ENCODE measurements at regions not wholly inside any gene's neighbourhood (a gene's known extent, or its start where the extent isn't known, plus 50 kb on each side); places are given as distances from the start of the nearest gene placed in this dataset.
"Not testable (repeated sequence)": the region's sequence is repeated elsewhere in the genome, so short reads cannot be mapped to it uniquely, and the experiment has no call there.

GRCh38 chr4:43659547-43659946, 767.0 kb downstream of the GRXCR1 start:
- not testable (repeated sequence) for ATAC-seq (ENCODE audit: low read depth in 2 of 2); H3K4me3 Mint-ChIP-seq; H3K27me3 Mint-ChIP-seq; H3K4me3 ChIP-seq (ENCODE audit: low read depth, low read length); H3K27ac ChIP-seq (ENCODE audit: insufficient read depth, low read length, poor library complexity, severe bottlenecking); H3K36me3 Mint-ChIP-seq; H3K4me1 Mint-ChIP-seq; H3K27me3 ChIP-seq (ENCODE audit: control insufficient read depth, insufficient read depth, low read length); H3K36me3 ChIP-seq (ENCODE audit: control insufficient read depth, insufficient read depth, low read length); H3K27ac Mint-ChIP-seq; DNase-seq; H3K4me1 ChIP-seq (ENCODE audit: control insufficient read depth, insufficient read depth, low read length, poor library complexity, severe bottlenecking); H3K9me3 ChIP-seq (ENCODE audit: control insufficient read depth in 2 of 2, low read length in 2 of 2)
- peaks cover 0 to 23% (median 6%) of the 10 kb centered on the region in 7 donors for H3K9me3 Mint-ChIP-seq

GRCh38 chr4:43672265-43672885, 776.2 kb downstream of the KCTD8 start:
- not testable (repeated sequence) for H3K9me3 ChIP-seq (ENCODE audit: control insufficient read depth in 2 of 2, low read length in 2 of 2); H3K4me3 ChIP-seq (ENCODE audit: low read depth, low read length); H3K36me3 Mint-ChIP-seq; H3K27me3 ChIP-seq (ENCODE audit: control insufficient read depth, insufficient read depth, low read length); H3K27ac ChIP-seq (ENCODE audit: insufficient read depth, low read length, poor library complexity, severe bottlenecking); H3K27ac Mint-ChIP-seq; ATAC-seq (ENCODE audit: low read depth in 2 of 2); H3K36me3 ChIP-seq (ENCODE audit: control insufficient read depth, insufficient read depth, low read length); H3K4me1 ChIP-seq (ENCODE audit: control insufficient read depth, insufficient read depth, low read length, poor library complexity, severe bottlenecking); H3K4me1 Mint-ChIP-seq; DNase-seq; H3K27me3 Mint-ChIP-seq
- peak overlapping the region in 1 of 4 donors; percentile 4 for H3K4me3 Mint-ChIP-seq
- H3K9me3 Mint-ChIP-seq, result peaks cover 3 to 13% (median 8%) of the 10 kb centered on the region in 7 donors

GRCh38 chr4:43680421-43680820, 768.2 kb downstream of the KCTD8 start:
- H3K4me3 ChIP-seq (ENCODE audit: low read depth, low read length), result no peak overlapping the region
- no peaks in the 10 kb centered on the region for H3K27me3 ChIP-seq (ENCODE audit: control insufficient read depth, insufficient read depth, low read length)
- DNase-seq (no peak), ATAC-seq (ENCODE audit: low read depth in 2 of 2) (no peak)
- no peaks in the 10 kb centered on the region for H3K4me1 Mint-ChIP-seq
- H3K9me3 ChIP-seq (ENCODE audit: control insufficient read depth in 2 of 2, low read length in 2 of 2), result no peaks in the 10 kb centered on the region
- peaks cover 6 to 13% (median 8%) of the 10 kb centered on the region in 7 donors for H3K9me3 Mint-ChIP-seq
- no peaks in the 10 kb centered on the region for H3K36me3 ChIP-seq (ENCODE audit: control insufficient read depth, insufficient read depth, low read length)
- no peaks in the 10 kb centered on the region for H3K36me3 Mint-ChIP-seq
- no peak overlapping the region for H3K27ac Mint-ChIP-seq
- no peak overlapping the region for H3K4me3 Mint-ChIP-seq
- no peaks in the 10 kb centered on the region for H3K27me3 Mint-ChIP-seq
- H3K27ac ChIP-seq (ENCODE audit: insufficient read depth, low read length, poor library complexity, severe bottlenecking), result no peak overlapping the region
- no peaks in the 10 kb centered on the region for H3K4me1 ChIP-seq (ENCODE audit: control insufficient read depth, insufficient read depth, low read length, poor library complexity, severe bottlenecking)

- Mint-ChIP-seq H3K27ac (peak overlapping the region in 1 of 3 donors; percentile 91), H3K4me3 (no peak overlapping the region), H3K4me1 (no peaks in the 10 kb centered on the region), H3K9me3 (peaks cover 0 to 10% (median 7%) of the 10 kb centered on the region in 7 donors), H3K36me3 (no peaks in the 10 kb centered on the region), H3K27me3 (no peaks in the 10 kb centered on the region)
- no peak overlapping the region for H3K4me3 ChIP-seq (ENCODE audit: low read depth, low read length)
- ATAC-seq (ENCODE audit: low read depth in 2 of 2) (no peak), DNase-seq (no peak)
- no peaks in the 10 kb centered on the region for H3K27me3 ChIP-seq (ENCODE audit: control insufficient read depth, insufficient read depth, low read length)
- no peak overlapping the region for H3K27ac ChIP-seq (ENCODE audit: insufficient read depth, low read length, poor library complexity, severe bottlenecking)
- no peaks in the 10 kb centered on the region for H3K9me3 ChIP-seq (ENCODE audit: control insufficient read depth in 2 of 2, low read length in 2 of 2)
- no peaks in the 10 kb centered on the region for H3K4me1 ChIP-seq (ENCODE audit: control insufficient read depth, insufficient read depth, low read length, poor library complexity, severe bottlenecking)
- no peaks in the 10 kb centered on the region for H3K36me3 ChIP-seq (ENCODE audit: control insufficient read depth, insufficient read depth, low read length)
Observed at GRCh38 chr4:43682551-43682950, 766.1 kb downstream of the KCTD8 start.

- Mint-ChIP-seq H3K4me3 (no peak overlapping the region), H3K27ac (no peak overlapping the region), H3K4me1 (no peaks in the 10 kb centered on the region), H3K36me3 (no peaks in the 10 kb centered on the region), H3K27me3 (no peaks in the 10 kb centered on the region), H3K9me3 (peaks cover 0 to 23% (median 7%) of the 10 kb centered on the region in 7 donors)
- H3K36me3 ChIP-seq (ENCODE audit: control insufficient read depth, insufficient read depth, low read length), result no peaks in the 10 kb centered on the region
- DNase-seq (no peak), ATAC-seq (ENCODE audit: low read depth in 2 of 2) (no peak)
- no peaks in the 10 kb centered on the region for H3K9me3 ChIP-seq (ENCODE audit: control insufficient read depth in 2 of 2, low read length in 2 of 2)
- no peak overlapping the region for H3K4me3 ChIP-seq (ENCODE audit: low read depth, low read length)
- H3K4me1 ChIP-seq (ENCODE audit: control insufficient read depth, insufficient read depth, low read length, poor library complexity, severe bottlenecking), result no peaks in the 10 kb centered on the region
- H3K27ac ChIP-seq (ENCODE audit: insufficient read depth, low read length, poor library complexity, severe bottlenecking), result no peak overlapping the region
- no peaks in the 10 kb centered on the region for H3K27me3 ChIP-seq (ENCODE audit: control insufficient read depth, insufficient read depth, low read length)
Observed at GRCh38 chr4:43690116-43690515, 758.5 kb downstream of the KCTD8 start.

GRCh38 chr4:43693876-43694275, 754.7 kb downstream of the KCTD8 start:
- Mint-ChIP-seq H3K9me3 (peaks cover 1 to 27% (median 7%) of the 10 kb centered on the region in 7 donors), H3K4me1 (no peaks in the 10 kb centered on the region), H3K36me3 (no peaks in the 10 kb centered on the region), H3K4me3 (no peak overlapping the region), H3K27me3 (no peaks in the 10 kb centered on the region), H3K27ac (no peak overlapping the region)
- DNase-seq (no peak), ATAC-seq (ENCODE audit: low read depth in 2 of 2) (no peak)
- no peaks in the 10 kb centered on the region for H3K4me1 ChIP-seq (ENCODE audit: control insufficient read depth, insufficient read depth, low read length, poor library complexity, severe bottlenecking)
- H3K4me3 ChIP-seq (ENCODE audit: low read depth, low read length), result no peak overlapping the region
- H3K27me3 ChIP-seq (ENCODE audit: control insufficient read depth, insufficient read depth, low read length), result no peaks in the 10 kb centered on the region
- no peaks in the 10 kb centered on the region for H3K9me3 ChIP-seq (ENCODE audit: control insufficient read depth in 2 of 2, low read length in 2 of 2)
- H3K27ac ChIP-seq (ENCODE audit: insufficient read depth, low read length, poor library complexity, severe bottlenecking), result no peak overlapping the region
- no peaks in the 10 kb centered on the region for H3K36me3 ChIP-seq (ENCODE audit: control insufficient read depth, insufficient read depth, low read length)

- H3K4me3 Mint-ChIP-seq, result no peak overlapping the region
Observed at GRCh38 chr4:43709443-43709842, 739.2 kb downstream of the KCTD8 start.

GRCh38 chr4:43716721-43717395, 731.8 kb downstream of the KCTD8 start:
- H3K9me3 Mint-ChIP-seq, result peaks cover 0 to 20% (median 4%) of the 10 kb centered on the region in 7 donors
- no peaks in the 10 kb centered on the region for H3K36me3 ChIP-seq (ENCODE audit: control insufficient read depth, insufficient read depth, low read length)
- no peak overlapping the region for H3K4me3 Mint-ChIP-seq
- no peak overlapping the region for H3K27ac Mint-ChIP-seq
- H3K27ac ChIP-seq (ENCODE audit: insufficient read depth, low read length, poor library complexity, severe bottlenecking), result no peak overlapping the region
- H3K4me1 ChIP-seq (ENCODE audit: control insufficient read depth, insufficient read depth, low read length, poor library complexity, severe bottlenecking), result no peaks in the 10 kb centered on the region
- no peaks in the 10 kb centered on the region for H3K9me3 ChIP-seq (ENCODE audit: control insufficient read depth in 2 of 2, low read length in 2 of 2)
- no peaks in the 10 kb centered on the region for H3K36me3 Mint-ChIP-seq
- no peak overlapping the region for H3K4me3 ChIP-seq (ENCODE audit: low read depth, low read length)
- ATAC-seq (ENCODE audit: low read depth in 2 of 2), result no peak
- H3K27me3 ChIP-seq (ENCODE audit: control insufficient read depth, insufficient read depth, low read length), result no peaks in the 10 kb centered on the region
- no peak for DNase-seq
- H3K4me1 Mint-ChIP-seq, result no peaks in the 10 kb centered on the region
- no peaks in the 10 kb centered on the region for H3K27me3 Mint-ChIP-seq

More at GRCh38 chr4:43709443-43709842, 739.2 kb downstream of the KCTD8 start:
- no peak overlapping the region for H3K27ac ChIP-seq (ENCODE audit: insufficient read depth, low read length, poor library complexity, severe bottlenecking)
- H3K4me1 Mint-ChIP-seq, result no peaks in the 10 kb centered on the region
- H3K4me1 ChIP-seq (ENCODE audit: control insufficient read depth, insufficient read depth, low read length, poor library complexity, severe bottlenecking), result no peaks in the 10 kb centered on the region
- no peaks in the 10 kb centered on the region for H3K27me3 Mint-ChIP-seq
- no peak for DNase-seq
- no peaks in the 10 kb centered on the region for H3K36me3 ChIP-seq (ENCODE audit: control insufficient read depth, insufficient read depth, low read length)
- H3K9me3 Mint-ChIP-seq, result peaks cover 1 to 28% (median 5%) of the 10 kb centered on the region in 7 donors
- H3K36me3 Mint-ChIP-seq, result no peaks in the 10 kb centered on the region
- ATAC-seq (ENCODE audit: low read depth in 2 of 2), result no peak
- no peaks in the 10 kb centered on the region for H3K27me3 ChIP-seq (ENCODE audit: control insufficient read depth, insufficient read depth, low read length)
- no peak overlapping the region for H3K4me3 ChIP-seq (ENCODE audit: low read depth, low read length)
- H3K9me3 ChIP-seq (ENCODE audit: control insufficient read depth in 2 of 2, low read length in 2 of 2), result no peaks in the 10 kb centered on the region
- no peak overlapping the region for H3K27ac Mint-ChIP-seq
